ENCODE measurements at regions not wholly inside any gene's neighbourhood (a gene's known extent, or its start where the extent isn't known, plus 50 kb on each side); places are given as distances from the start of the nearest gene placed in this dataset.
A peak's percentile ranks its signal among the peaks of the same experiment; 100 is the strongest.

GRCh38 chr1:218585511-218586184 is 240.5 kb downstream of the TGFB2 start:
- no peak overlapping the region for H3K4me3 Mint-ChIP-seq (ENCODE audit: low read depth, unreplicated experiment)
- peak overlapping the region; percentile 97 for H3K27ac Mint-ChIP-seq (ENCODE audit: unreplicated experiment)
- H3K9me3 Mint-ChIP-seq (ENCODE audit: low read depth, unreplicated experiment), result peaks cover 16% of the 10 kb centered on the region
- BruUV-seq (replicated peaks), result no TSS peak
- intact Hi-C loops (cut with micrococcal nuclease; ENCODE audit: unreplicated experiment), result loop anchor here (2.0 kb wide), 1 partner anchor 481 kb away; no protein-coding TSS in a partner anchor
- H3K36me3 Mint-ChIP-seq (ENCODE audit: insufficient read depth, unreplicated experiment), result peaks cover 24% of the 10 kb centered on the region
- H3K27me3 Mint-ChIP-seq (ENCODE audit: unreplicated experiment), result no peaks in the 10 kb centered on the region
- CTCF ChIA-PET, result no interaction called here
- H3K4me1 Mint-ChIP-seq (ENCODE audit: low read depth, unreplicated experiment), result peaks cover 60% of the 10 kb centered on the region
- DNase-seq, result peak; percentile 65
- no peak for TF ChIP-seq CTCF (IDR thresholded peaks at IDR 0.05; ENCODE audit: unreplicated experiment)

- H3K4me1 Mint-ChIP-seq (ENCODE audit: low read depth, unreplicated experiment), result peaks cover 76% of the 10 kb centered on the region
- no peaks in the 10 kb centered on the region for H3K27me3 Mint-ChIP-seq (ENCODE audit: unreplicated experiment)
- CTCF ChIA-PET, result no interaction called here
- H3K9me3 Mint-ChIP-seq (ENCODE audit: low read depth, unreplicated experiment), result peaks cover 16% of the 10 kb centered on the region
- DNase-seq, result no peak
- peaks cover 24% of the 10 kb centered on the region for H3K36me3 Mint-ChIP-seq (ENCODE audit: insufficient read depth, unreplicated experiment)
- TF ChIP-seq CTCF (IDR thresholded peaks at IDR 0.05; ENCODE audit: unreplicated experiment), result no peak
- H3K27ac Mint-ChIP-seq (ENCODE audit: unreplicated experiment), result no peak overlapping the region
- intact Hi-C loops (cut with micrococcal nuclease; ENCODE audit: unreplicated experiment), result no loop called here
- H3K4me3 Mint-ChIP-seq (ENCODE audit: low read depth, unreplicated experiment), result no peak overlapping the region
- BruUV-seq (replicated peaks), result no TSS peak
These were observed 242.8 kb downstream of the TGFB2 start for GRCh38 chr1:218587900-218588299.

- H3K27me3 Mint-ChIP-seq (ENCODE audit: unreplicated experiment), result no peaks in the 10 kb centered on the region
- CTCF ChIA-PET, result no interaction called here
- TF ChIP-seq CTCF (IDR thresholded peaks at IDR 0.05; ENCODE audit: unreplicated experiment), result no peak
- peaks cover 75% of the 10 kb centered on the region for H3K4me1 Mint-ChIP-seq (ENCODE audit: low read depth, unreplicated experiment)
- intact Hi-C loops (cut with micrococcal nuclease; ENCODE audit: unreplicated experiment), result no loop called here
- DNase-seq, result no peak
- BruUV-seq (replicated peaks), result no TSS peak
- H3K36me3 Mint-ChIP-seq (ENCODE audit: insufficient read depth, unreplicated experiment), result peaks cover 23% of the 10 kb centered on the region
- no peak overlapping the region for H3K27ac Mint-ChIP-seq (ENCODE audit: unreplicated experiment)
- H3K9me3 Mint-ChIP-seq (ENCODE audit: low read depth, unreplicated experiment), result peaks cover 13% of the 10 kb centered on the region
- no peak overlapping the region for H3K4me3 Mint-ChIP-seq (ENCODE audit: low read depth, unreplicated experiment)
These were observed 243.5 kb downstream of the TGFB2 start for GRCh38 chr1:218588540-218589172.

GRCh38 chr1:218589487-218589886 is 244.4 kb downstream of the TGFB2 start:
- CTCF ChIA-PET, result no interaction called here
- intact Hi-C loops (cut with micrococcal nuclease; ENCODE audit: unreplicated experiment), result no loop called here
- H3K27me3 Mint-ChIP-seq (ENCODE audit: unreplicated experiment), result no peaks in the 10 kb centered on the region
- no peak for DNase-seq
- H3K4me3 Mint-ChIP-seq (ENCODE audit: low read depth, unreplicated experiment), result no peak overlapping the region
- H3K27ac Mint-ChIP-seq (ENCODE audit: unreplicated experiment), result no peak overlapping the region
- no peak for TF ChIP-seq CTCF (IDR thresholded peaks at IDR 0.05; ENCODE audit: unreplicated experiment)
- H3K9me3 Mint-ChIP-seq (ENCODE audit: low read depth, unreplicated experiment), result peaks cover 11% of the 10 kb centered on the region
- H3K4me1 Mint-ChIP-seq (ENCODE audit: low read depth, unreplicated experiment), result peaks cover 67% of the 10 kb centered on the region
- H3K36me3 Mint-ChIP-seq (ENCODE audit: insufficient read depth, unreplicated experiment), result peaks cover 17% of the 10 kb centered on the region
- no TSS peak for BruUV-seq (replicated peaks)
